ENCODE measurements at regions not wholly inside any gene's neighbourhood (a gene's known extent, or its start where the extent isn't known, plus 50 kb on each side); places are given as distances from the start of the nearest gene placed in this dataset.

DNA sequence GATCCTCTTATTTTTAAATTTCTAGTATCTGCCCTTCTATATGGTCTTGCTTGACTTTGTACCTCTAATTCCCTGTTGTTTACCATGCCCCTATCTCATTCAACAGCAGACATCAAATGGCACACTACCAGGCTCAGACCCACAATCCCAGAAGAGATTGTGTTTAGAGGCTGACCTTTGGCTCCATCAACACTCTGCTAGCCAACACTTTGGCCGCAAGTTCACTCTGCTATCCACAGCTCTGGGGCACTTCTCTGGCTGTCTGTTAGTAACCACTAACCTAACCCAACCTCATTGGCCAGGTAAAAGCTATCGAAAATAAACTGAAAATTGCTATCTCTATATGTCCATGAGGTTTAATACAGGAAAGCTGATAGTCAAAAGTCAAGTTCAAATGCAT lies 646.0 kb upstream of the CCDC54 start:
- TF ChIP-seq ZNF274 (IDR thresholded peaks at IDR 0.05; ENCODE audit: low read depth, low read length) = no peak
- TF ChIP-seq YY1 (IDR thresholded peaks at IDR 0.05; ENCODE audit: insufficient read depth, insufficient read length) = no peak
